Posterior cingulate gyrus (tissue), 11 donors: ENCODE measurements at regions not wholly inside any gene's neighbourhood (a gene's known extent, or its start where the extent isn't known, plus 50 kb on each side); places are given as distances from the start of the nearest gene placed in this dataset.
A peak's percentile ranks its signal among the peaks of the same experiment; 100 is the strongest.

Experiments
- DNase-seq, 10 donors: peaks; one replicate each; pipeline versions ENCODE4 v3.0.0 to v3.0.0-alpha.2; 2020 to 2021; ENCODE audit warnings: mixed read lengths in 3 of 10
- intact Hi-C: fragments of 100-400 bp; cut with DNase I; formaldehyde crosslinking; loops from one replicate; pipeline ENCODE4 v1.15.1; 2023

DNA sequence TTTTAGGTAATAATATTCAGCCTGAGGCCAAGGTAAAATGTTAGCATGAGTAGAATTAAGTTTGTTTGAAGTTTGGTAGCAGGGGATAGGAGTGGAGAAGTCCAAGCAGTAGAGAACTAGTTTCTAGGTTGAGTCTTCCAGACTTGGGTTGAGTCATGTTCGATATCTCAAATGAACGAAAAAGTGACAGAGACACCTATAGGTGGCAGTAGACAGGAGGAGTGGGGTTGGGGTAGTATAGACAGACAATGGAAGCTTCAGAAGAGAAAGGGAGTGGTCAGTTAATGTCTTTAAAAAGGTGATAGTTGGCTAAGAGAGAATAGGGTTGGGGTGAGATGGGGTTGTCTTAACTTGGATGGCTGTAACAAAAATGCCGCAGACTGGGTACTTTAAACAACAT is 58.7 kb upstream of the EMCN start:
- intact Hi-C loops, result no loop called here
- DNase-seq, result no peak

DNA sequence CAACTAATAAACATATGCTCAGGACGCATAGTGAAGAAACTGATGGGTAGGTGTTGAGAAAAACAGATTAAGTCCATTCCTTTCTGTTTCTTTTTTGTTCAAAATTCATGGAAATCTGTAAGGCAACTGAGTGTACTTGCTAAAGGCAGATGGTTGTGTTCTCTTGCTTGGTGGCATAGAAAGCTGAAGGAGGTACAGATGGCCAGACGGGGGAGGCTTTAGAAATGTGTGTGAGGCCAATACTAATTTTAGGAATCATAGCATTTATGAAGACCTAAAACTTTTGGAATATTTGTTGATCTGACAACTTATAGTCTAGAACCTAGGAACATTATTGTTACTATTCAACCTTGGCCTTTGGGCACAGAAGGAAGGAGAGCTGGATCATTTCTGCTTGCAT is 56.8 kb upstream of the EMCN start:
- intact Hi-C loops, result no loop called here
- peak in 4 of 10 donors; percentile 12 to 62 (median 24) for DNase-seq

DNA sequence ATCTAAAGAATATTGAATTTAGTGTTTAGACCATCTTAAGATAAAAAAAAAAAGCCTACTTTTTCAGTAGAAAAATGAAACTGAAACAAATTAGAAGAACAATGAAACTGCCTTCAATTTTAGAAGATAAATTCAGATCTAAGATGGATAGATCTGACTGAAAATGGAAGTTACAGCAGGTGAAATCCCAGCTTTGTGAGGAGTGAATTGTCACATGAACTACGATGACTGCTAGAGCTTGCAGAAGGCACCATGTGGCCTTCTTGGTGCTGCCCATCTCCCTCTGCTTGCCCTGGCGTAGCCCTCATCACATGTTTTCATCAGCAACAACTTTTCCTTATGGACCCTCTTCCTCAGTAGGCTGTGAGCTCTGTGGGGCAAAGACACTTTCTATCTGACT is 51.4 kb upstream of the EMCN start:
- intact Hi-C loops, result no loop called here
- DNase-seq, result no peak
